IPS DF 6.9 (cell line): ENCODE measurements at regions not wholly inside any gene's neighbourhood (a gene's known extent, or its start where the extent isn't known, plus 50 kb on each side); places are given as distances from the start of the nearest gene placed in this dataset.

ENCODE experiments used
- DNase-seq: peaks from one replicate; pipeline ENCODE4 v3.0.0-alpha.2; 2013; ENCODE audit warnings: low read depth, low spot score
- H3K27ac ChIP-seq: one replicate; pipeline ENCODE4 v1.5.1; 2013; ENCODE audit warnings: low read length, control low read depth
- H3K27me3 ChIP-seq: 2 replicates; pipeline ENCODE4 v1.6.1; 2013; ENCODE audit warnings: mild to moderate bottlenecking, low read length; ENCODE audit not compliant: control insufficient read depth, insufficient read depth
- H3K36me3 ChIP-seq: 2 replicates; pipeline ENCODE4 v1.6.1; 2013; ENCODE audit warnings: low read length; ENCODE audit not compliant: control insufficient read depth, insufficient read depth
- H3K4me1 ChIP-seq: 2 replicates; pipeline ENCODE4 v1.6.1; 2013; ENCODE audit warnings: low read length; ENCODE audit not compliant: control insufficient read depth, insufficient read depth
- H3K4me3 ChIP-seq: 2 replicates; pipeline ENCODE4 v1.5.1; 2013; ENCODE audit warnings: mild to moderate bottlenecking, low read length
- H3K9me3 ChIP-seq: 2 replicates; pipeline ENCODE4 v1.6.1; 2013; ENCODE audit warnings: low read length, inconsistent platforms; ENCODE audit not compliant: control insufficient read depth, insufficient read depth
- WGBS: extraction: QIAGEN DNeasy Blood & Tissue Kit; methylation state at CpG from one replicate; pipeline ENCODE4 v1.1.7; 2013; ENCODE audit warnings: mixed read lengths, missing lambda C conversion rate; ENCODE audit not compliant: insufficient read length, insufficient coverage; 5-methylcytosine and 5-hydroxymethylcytosine counted together

- Histone ChIP-seq H3K9me3 (no peaks in the 10 kb centered on the region), H3K27me3 (no peaks in the 10 kb centered on the region), H3K36me3 (no peaks in the 10 kb centered on the region), H3K4me3 (no peak overlapping the region), H3K4me1 (peaks cover 2% of the 10 kb centered on the region; the same call in 1 of the 2 replicates), H3K27ac (no peak overlapping the region)
- WGBS: no CpG with 5 or more reads among the region's 6 CpGs
- DNase-seq: no peak
These were observed 349.7 kb upstream of the POU3F2 start for GRCh38 chr6:98484696-98485095.

- no peak overlapping the region for H3K4me3 ChIP-seq
- H3K27me3 ChIP-seq: no peaks in the 10 kb centered on the region
- DNase-seq: no peak
- H3K27ac ChIP-seq: no peak overlapping the region
- no peaks in the 10 kb centered on the region for H3K9me3 ChIP-seq
- H3K4me1 ChIP-seq: peaks cover 2% of the 10 kb centered on the region; the same call in 1 of the 2 replicates
- H3K36me3 ChIP-seq: no peaks in the 10 kb centered on the region
These were observed 348.8 kb upstream of the POU3F2 start for GRCh38 chr6:98485593-98485992.

GRCh38 chr6:98486057-98486456 lies 348.3 kb upstream of the POU3F2 start:
- no peaks in the 10 kb centered on the region for H3K36me3 ChIP-seq
- H3K9me3 ChIP-seq: no peaks in the 10 kb centered on the region
- no peak for DNase-seq
- no peaks in the 10 kb centered on the region for H3K27me3 ChIP-seq
- no CpG with 5 or more reads among the region's 2 CpGs for WGBS
- peaks cover 2% of the 10 kb centered on the region; the same call in 1 of the 2 replicates for H3K4me1 ChIP-seq
- H3K4me3 ChIP-seq: no peak overlapping the region
- H3K27ac ChIP-seq: no peak overlapping the region

GRCh38 chr6:98487612-98488011 lies 346.8 kb upstream of the POU3F2 start:
- no CpG with 5 or more reads among the region's 1 CpG for WGBS
- H3K4me3 ChIP-seq: no peak overlapping the region
- H3K4me1 ChIP-seq: peaks cover 2% of the 10 kb centered on the region; the same call in 1 of the 2 replicates
- no peaks in the 10 kb centered on the region for H3K36me3 ChIP-seq
- H3K27ac ChIP-seq: no peak overlapping the region
- H3K9me3 ChIP-seq: no peaks in the 10 kb centered on the region
- H3K27me3 ChIP-seq: no peaks in the 10 kb centered on the region
- DNase-seq: no peak

GRCh38 chr6:98498144-98498775 lies 336.1 kb upstream of the POU3F2 start:
- Histone ChIP-seq H3K9me3 (no peaks in the 10 kb centered on the region), H3K36me3 (no peaks in the 10 kb centered on the region), H3K27me3 (no peaks in the 10 kb centered on the region), H3K27ac (no peak overlapping the region), H3K4me3 (no peak overlapping the region), H3K4me1 (no peaks in the 10 kb centered on the region)
- no CpG with 5 or more reads among the region's 7 CpGs for WGBS
- no peak for DNase-seq

GRCh38 chr6:98498866-98499265 lies 335.5 kb upstream of the POU3F2 start:
- no peak overlapping the region for H3K27ac ChIP-seq
- H3K4me1 ChIP-seq: no peaks in the 10 kb centered on the region
- no peaks in the 10 kb centered on the region for H3K27me3 ChIP-seq
- H3K9me3 ChIP-seq: no peaks in the 10 kb centered on the region
- no peaks in the 10 kb centered on the region for H3K36me3 ChIP-seq
- no peak for DNase-seq
- H3K4me3 ChIP-seq: no peak overlapping the region
- 100% methylated on average over 1 of the region's 3 CpGs for WGBS

GRCh38 chr6:98514073-98514720 lies 320.2 kb upstream of the POU3F2 start:
- DNase-seq: no peak
- H3K4me3 ChIP-seq: no peak overlapping the region
- no peaks in the 10 kb centered on the region for H3K9me3 ChIP-seq
- no CpG with 5 or more reads among the region's 2 CpGs for WGBS
- H3K27me3 ChIP-seq: no peaks in the 10 kb centered on the region
- no peaks in the 10 kb centered on the region; the same call in 1 of the 2 replicates for H3K4me1 ChIP-seq
- no peak overlapping the region for H3K27ac ChIP-seq
- no peaks in the 10 kb centered on the region for H3K36me3 ChIP-seq

GRCh38 chr6:98514796-98515195 lies 319.6 kb upstream of the POU3F2 start:
- no peak for DNase-seq
- Histone ChIP-seq H3K36me3 (no peaks in the 10 kb centered on the region), H3K27me3 (no peaks in the 10 kb centered on the region), H3K4me1 (no peaks in the 10 kb centered on the region; the same call in 1 of the 2 replicates), H3K27ac (no peak overlapping the region), H3K4me3 (no peak overlapping the region), H3K9me3 (no peaks in the 10 kb centered on the region)
- WGBS: no CpG with 5 or more reads among the region's 1 CpG

DNA sequence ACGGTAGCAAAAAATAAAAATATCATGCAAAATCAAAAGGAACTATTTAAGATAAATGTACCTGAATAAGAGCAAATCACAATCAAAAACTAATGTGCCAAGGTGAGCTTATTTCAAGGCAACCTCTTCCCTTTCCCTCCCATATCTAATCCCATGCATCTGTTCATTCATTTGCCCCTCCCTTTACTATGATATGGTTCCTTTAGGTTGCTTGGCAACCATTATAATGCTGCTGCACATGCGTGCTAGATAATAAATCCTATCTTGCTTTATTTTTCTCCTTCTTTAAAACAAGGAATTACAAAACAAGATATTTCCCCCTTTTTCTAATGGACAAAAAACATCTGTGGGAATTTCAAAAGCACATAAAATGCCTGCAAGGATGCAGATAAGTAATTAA lies 318.2 kb upstream of the POU3F2 start:
- Histone ChIP-seq H3K27ac (no peak overlapping the region), H3K27me3 (no peaks in the 10 kb centered on the region), H3K4me1 (no peaks in the 10 kb centered on the region; the same call in 1 of the 2 replicates), H3K36me3 (no peaks in the 10 kb centered on the region), H3K9me3 (no peaks in the 10 kb centered on the region), H3K4me3 (no peak overlapping the region)
- WGBS: no CpG with 5 or more reads among the region's 2 CpGs
- no peak for DNase-seq

GRCh38 chr6:98516866-98517265 lies 317.5 kb upstream of the POU3F2 start:
- no peaks in the 10 kb centered on the region for H3K9me3 ChIP-seq
- no peaks in the 10 kb centered on the region for H3K27me3 ChIP-seq
- WGBS: no CpG with 5 or more reads among the region's 4 CpGs
- no peak overlapping the region for H3K27ac ChIP-seq
- DNase-seq: no peak
- no peaks in the 10 kb centered on the region for H3K36me3 ChIP-seq
- H3K4me3 ChIP-seq: no peak overlapping the region
- H3K4me1 ChIP-seq: no peaks in the 10 kb centered on the region; the same call in 1 of the 2 replicates

DNA sequence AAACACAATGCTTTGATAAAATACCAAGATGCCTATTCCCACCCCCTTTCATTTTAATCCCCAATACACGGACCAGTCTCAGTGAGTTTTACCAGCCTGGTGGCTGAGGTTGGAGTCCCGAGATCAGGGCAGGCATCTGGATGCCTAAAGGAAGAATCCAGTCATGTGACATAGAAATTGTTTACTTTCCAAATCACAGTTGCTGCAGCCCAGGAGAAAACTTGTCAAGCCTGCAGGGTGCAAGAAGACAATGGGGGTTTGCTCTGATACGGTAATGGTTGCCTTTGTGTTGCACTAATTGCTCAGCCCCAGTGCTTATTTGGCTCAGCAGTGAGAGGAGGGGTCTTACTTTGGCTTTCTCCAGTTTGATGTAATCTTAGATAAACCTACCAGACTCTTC lies 308.5 kb upstream of the POU3F2 start:
- Histone ChIP-seq H3K36me3 (no peaks in the 10 kb centered on the region), H3K9me3 (no peaks in the 10 kb centered on the region), H3K27me3 (no peaks in the 10 kb centered on the region), H3K4me3 (no peak overlapping the region), H3K27ac (no peak overlapping the region), H3K4me1 (no peaks in the 10 kb centered on the region; the same call in 1 of the 2 replicates)
- DNase-seq: peak; percentile 33
- WGBS: no CpG with 5 or more reads among the region's 3 CpGs
